HL-60 (cell line): ENCODE measurements at regions not wholly inside any gene's neighbourhood (a gene's known extent, or its start where the extent isn't known, plus 50 kb on each side); places are given as distances from the start of the nearest gene placed in this dataset.

Experiments
- POLR2AphosphoS5 ChIP-seq: IDR thresholded peaks from 2 replicates; pipeline ENCODE4 v1.6.1; 2012; ENCODE audit warnings: low read depth
- TF ChIP-seq, protein P1 (sequence below): IDR thresholded peaks from one replicate; pipeline ENCODE4 v1.5.1; 2011; ENCODE audit warnings: low read length, control low read depth, inconsistent platforms; ENCODE audit not compliant: insufficient read depth

DNA sequence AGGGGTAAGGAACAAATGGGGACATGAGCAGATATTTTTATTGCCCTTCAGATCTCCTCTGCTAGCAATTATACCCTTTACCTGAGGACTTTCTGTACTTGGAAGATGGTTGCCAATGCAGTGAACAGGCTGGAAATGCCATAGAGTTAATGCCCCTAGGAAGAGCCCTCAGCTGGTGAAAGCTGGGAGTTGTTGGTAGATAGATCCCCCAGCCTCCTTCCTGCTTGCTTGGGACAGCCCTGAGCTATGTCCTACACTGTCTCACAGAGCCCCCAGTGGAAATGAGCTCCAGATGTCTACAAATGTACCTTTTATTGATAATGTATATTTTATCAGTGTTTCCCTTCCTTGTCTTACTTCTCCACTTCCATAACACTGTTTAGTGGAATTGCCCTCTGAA is 87.6 kb upstream of the PAK5 start:
- TF ChIP-seq, protein P1, sequence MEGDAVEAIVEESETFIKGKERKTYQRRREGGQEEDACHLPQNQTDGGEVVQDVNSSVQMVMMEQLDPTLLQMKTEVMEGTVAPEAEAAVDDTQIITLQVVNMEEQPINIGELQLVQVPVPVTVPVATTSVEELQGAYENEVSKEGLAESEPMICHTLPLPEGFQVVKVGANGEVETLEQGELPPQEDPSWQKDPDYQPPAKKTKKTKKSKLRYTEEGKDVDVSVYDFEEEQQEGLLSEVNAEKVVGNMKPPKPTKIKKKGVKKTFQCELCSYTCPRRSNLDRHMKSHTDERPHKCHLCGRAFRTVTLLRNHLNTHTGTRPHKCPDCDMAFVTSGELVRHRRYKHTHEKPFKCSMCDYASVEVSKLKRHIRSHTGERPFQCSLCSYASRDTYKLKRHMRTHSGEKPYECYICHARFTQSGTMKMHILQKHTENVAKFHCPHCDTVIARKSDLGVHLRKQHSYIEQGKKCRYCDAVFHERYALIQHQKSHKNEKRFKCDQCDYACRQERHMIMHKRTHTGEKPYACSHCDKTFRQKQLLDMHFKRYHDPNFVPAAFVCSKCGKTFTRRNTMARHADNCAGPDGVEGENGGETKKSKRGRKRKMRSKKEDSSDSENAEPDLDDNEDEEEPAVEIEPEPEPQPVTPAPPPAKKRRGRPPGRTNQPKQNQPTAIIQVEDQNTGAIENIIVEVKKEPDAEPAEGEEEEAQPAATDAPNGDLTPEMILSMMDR, result no peak
- TF ChIP-seq POLR2AphosphoS5, result no peak
